Spinal cord (tissue), 9 donors: ENCODE measurements at regions not wholly inside any gene's neighbourhood (a gene's known extent, or its start where the extent isn't known, plus 50 kb on each side); places are given as distances from the start of the nearest gene placed in this dataset.

Source experiments
- DNase-seq, 6 donors: peaks; one replicate each; pipeline versions ENCODE4 v3.0.0 to v3.0.0-alpha.2; 2013 to 2015; ENCODE audit warnings: low spot score in 6 of 6, low read depth in 4 of 6
- H3K27ac ChIP-seq: one replicate; pipeline ENCODE4 v1.5.1; 2013; ENCODE audit warnings: low read depth, low read length, control low read depth
- H3K27me3 ChIP-seq: one replicate; pipeline ENCODE4 v1.6.1; 2013; ENCODE audit warnings: low read length; ENCODE audit not compliant: control insufficient read depth, insufficient read depth
- H3K36me3 ChIP-seq: one replicate; pipeline ENCODE4 v1.6.1; 2013; ENCODE audit warnings: low read length; ENCODE audit not compliant: control insufficient read depth, insufficient read depth
- H3K4me1 ChIP-seq: one replicate; pipeline ENCODE4 v1.6.1; 2013; ENCODE audit warnings: low read length; ENCODE audit not compliant: control insufficient read depth, insufficient read depth
- H3K4me3 ChIP-seq: one replicate; pipeline ENCODE4 v1.5.1; 2013; ENCODE audit warnings: low read depth, low read length, control low read depth
- H3K9me3 ChIP-seq: one replicate; pipeline ENCODE4 v1.6.1; 2013; ENCODE audit warnings: low read length; ENCODE audit not compliant: control insufficient read depth, insufficient read depth
- WGBS: methylation state at CpG from one replicate; pipeline ENCODE4 v1.1.5; 2013; ENCODE audit warnings: missing lambda C conversion rate; ENCODE audit not compliant: insufficient coverage; 5-methylcytosine and 5-hydroxymethylcytosine counted together
- donor health status: healthy.

DNA sequence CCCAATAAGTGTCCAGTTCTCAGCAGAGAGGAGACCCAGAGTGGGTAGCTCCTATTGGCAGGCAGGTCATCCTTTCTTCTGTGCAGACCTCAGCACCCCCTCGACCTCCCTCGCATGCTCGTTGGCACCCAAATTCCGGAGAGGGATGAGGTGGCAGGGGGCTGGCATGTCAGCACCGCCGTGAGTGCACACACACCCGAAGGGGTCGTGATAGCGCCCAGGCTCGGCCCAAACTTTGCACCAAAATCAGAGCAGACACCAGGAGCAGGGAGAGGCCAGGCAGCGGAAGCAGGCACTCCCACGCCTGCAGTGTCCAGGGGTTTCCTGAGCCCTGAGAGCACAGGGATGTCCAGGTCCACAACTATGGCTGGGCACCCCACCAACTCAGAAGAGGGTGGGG, 1503.8 kb upstream of the PCDH20 start:
- Histone ChIP-seq H3K4me3 (no peak overlapping the region), H3K4me1 (no peaks in the 10 kb centered on the region), H3K27ac (no peak overlapping the region), H3K27me3 (no peaks in the 10 kb centered on the region), H3K36me3 (no peaks in the 10 kb centered on the region), H3K9me3 (no peaks in the 10 kb centered on the region)
- no peak for DNase-seq
- over 99% methylated on average over 12 of the region's 12 CpGs for WGBS

DNA sequence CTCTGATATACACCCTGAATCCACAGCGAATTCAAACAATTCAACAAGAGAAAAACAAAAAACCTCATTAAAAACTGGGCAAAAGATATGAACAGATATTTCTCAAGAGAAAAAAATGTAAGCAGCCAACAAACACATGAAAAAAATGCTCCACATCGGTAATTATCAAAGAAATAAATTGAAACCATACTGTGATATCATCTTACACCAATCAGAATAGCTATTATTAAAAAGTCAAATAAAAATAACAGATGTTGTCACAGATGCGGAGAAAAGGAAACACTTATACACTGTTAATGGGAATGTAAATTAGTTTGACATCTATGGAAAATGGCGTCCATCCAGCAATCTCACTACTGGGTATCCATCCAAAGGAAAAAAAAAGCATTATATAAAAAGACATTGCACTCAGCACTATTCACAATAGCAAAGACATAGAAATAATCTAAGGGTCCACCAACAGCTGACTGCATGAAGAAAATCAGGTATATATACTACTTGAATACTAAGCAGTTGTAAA, 1495.0 kb upstream of the PCDH20 start:
- Histone ChIP-seq H3K36me3 (no peaks in the 10 kb centered on the region), H3K27me3 (no peaks in the 10 kb centered on the region), H3K4me3 (no peak overlapping the region), H3K27ac (no peak overlapping the region), H3K9me3 (no peaks in the 10 kb centered on the region), H3K4me1 (no peaks in the 10 kb centered on the region)
- no CpG with 5 or more reads among the region's 4 CpGs for WGBS
- DNase-seq, result peak in 1 of 6 donors; percentile 3

DNA sequence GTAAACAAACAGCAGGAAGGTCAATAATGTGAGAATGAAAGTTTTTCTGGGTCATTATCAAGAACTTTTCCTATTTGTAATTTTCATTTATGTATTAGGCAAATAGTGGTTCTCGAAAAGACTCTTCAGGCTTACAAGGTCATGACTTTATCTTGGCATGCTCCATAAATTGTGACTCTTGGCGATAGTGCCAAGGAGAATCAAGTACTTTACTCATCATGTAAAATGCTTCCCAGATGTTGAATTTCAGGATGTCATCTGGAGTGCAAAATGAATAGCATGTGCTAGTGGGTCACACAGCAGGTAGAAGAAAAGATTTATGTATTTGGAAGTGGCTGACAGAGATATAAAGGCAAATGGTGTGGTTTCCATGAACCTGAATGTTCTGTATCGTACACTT, 1492.7 kb upstream of the PCDH20 start:
- H3K9me3 ChIP-seq, result no peaks in the 10 kb centered on the region
- no CpG with 5 or more reads among the region's 3 CpGs for WGBS
- peak in 1 of 6 donors; percentile 4 for DNase-seq
- no peaks in the 10 kb centered on the region for H3K36me3 ChIP-seq
- H3K4me3 ChIP-seq, result no peak overlapping the region
- H3K27ac ChIP-seq, result no peak overlapping the region
- no peaks in the 10 kb centered on the region for H3K27me3 ChIP-seq
- no peaks in the 10 kb centered on the region for H3K4me1 ChIP-seq

DNA sequence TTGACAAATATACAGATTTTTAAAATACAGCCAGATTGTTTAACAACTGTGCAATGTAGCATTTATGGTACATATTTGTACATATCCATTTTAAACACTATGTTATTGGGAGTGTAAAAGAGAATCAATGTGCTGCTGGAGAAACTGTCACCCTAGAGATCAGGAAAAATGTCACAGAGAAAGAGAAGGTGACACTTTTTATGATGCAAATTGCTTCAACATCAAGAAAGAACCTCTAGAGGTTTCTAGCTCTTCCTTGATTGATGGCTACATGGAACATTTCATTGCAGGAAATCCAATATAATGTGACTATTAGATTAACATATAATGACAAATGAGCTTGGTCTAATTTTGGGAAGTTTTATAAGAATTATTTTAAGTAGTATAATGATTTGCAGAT, 1491.2 kb upstream of the PCDH20 start:
- no peak overlapping the region for H3K4me3 ChIP-seq
- no peak overlapping the region for H3K27ac ChIP-seq
- no peak for DNase-seq
- no peaks in the 10 kb centered on the region for H3K4me1 ChIP-seq
- no peaks in the 10 kb centered on the region for H3K9me3 ChIP-seq
- H3K27me3 ChIP-seq, result no peaks in the 10 kb centered on the region
- no peaks in the 10 kb centered on the region for H3K36me3 ChIP-seq

DNA sequence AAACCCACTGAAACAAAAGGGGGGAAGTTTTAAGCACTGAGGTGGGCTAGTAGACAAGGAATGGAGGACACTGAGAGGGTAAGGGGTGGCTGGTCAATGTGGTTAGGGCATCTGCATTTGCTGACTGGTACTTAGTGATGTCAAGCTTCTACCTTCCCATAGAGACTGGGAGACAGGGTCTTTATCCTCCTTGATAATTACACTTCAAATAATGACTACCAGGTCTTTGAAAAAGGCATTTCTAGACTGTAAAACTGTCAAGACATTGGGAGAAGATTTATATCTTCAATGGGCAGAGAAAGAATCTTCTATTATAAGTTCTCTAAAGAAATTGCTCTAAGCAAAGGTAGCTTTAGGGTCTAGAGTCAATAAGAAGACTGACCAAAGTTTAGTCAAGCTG, 1490.8 kb upstream of the PCDH20 start:
- Histone ChIP-seq H3K36me3 (no peaks in the 10 kb centered on the region), H3K4me3 (no peak overlapping the region), H3K4me1 (no peaks in the 10 kb centered on the region), H3K27me3 (no peaks in the 10 kb centered on the region), H3K27ac (no peak overlapping the region), H3K9me3 (no peaks in the 10 kb centered on the region)
- DNase-seq, result no peak

GRCh38 chr13:62887046-62887445, 1471.4 kb upstream of the PCDH20 start:
- 98% methylated on average over 8 of the region's 8 CpGs for WGBS
- no peak overlapping the region for H3K4me3 ChIP-seq
- DNase-seq, result no peak
- H3K4me1 ChIP-seq, result no peaks in the 10 kb centered on the region
- H3K36me3 ChIP-seq, result no peaks in the 10 kb centered on the region
- no peaks in the 10 kb centered on the region for H3K9me3 ChIP-seq
- no peaks in the 10 kb centered on the region for H3K27me3 ChIP-seq
- H3K27ac ChIP-seq, result no peak overlapping the region

DNA sequence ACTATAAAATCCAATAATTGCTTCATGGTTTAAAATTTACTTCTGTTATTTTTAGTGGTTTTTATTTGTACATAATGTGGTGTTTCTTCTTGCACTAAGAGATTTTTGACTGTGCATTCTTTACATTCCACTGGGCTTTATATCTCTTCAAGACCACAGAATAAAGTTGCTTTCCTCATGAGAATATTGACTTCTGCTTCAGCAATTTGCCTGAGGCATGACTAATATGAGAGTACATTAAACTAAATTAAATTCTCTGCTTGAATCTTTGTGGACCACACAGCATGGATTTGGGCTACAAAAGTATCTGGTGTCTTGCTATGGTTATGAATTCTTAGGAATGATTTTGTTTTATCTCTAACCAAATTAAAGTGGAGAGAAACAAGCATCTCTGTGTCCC, 1463.4 kb upstream of the PCDH20 start:
- Histone ChIP-seq H3K9me3 (peaks cover 2% of the 10 kb centered on the region), H3K36me3 (no peaks in the 10 kb centered on the region), H3K4me1 (no peaks in the 10 kb centered on the region), H3K27ac (no peak overlapping the region), H3K4me3 (no peak overlapping the region), H3K27me3 (no peaks in the 10 kb centered on the region)
- DNase-seq, result peak in 1 of 6 donors; percentile 25

- DNase-seq, result no peak
- peaks cover 2% of the 10 kb centered on the region for H3K9me3 ChIP-seq
- no peaks in the 10 kb centered on the region for H3K4me1 ChIP-seq
- WGBS, result 71% methylated on average over 1 of the region's 2 CpGs
- H3K27ac ChIP-seq, result no peak overlapping the region
- H3K36me3 ChIP-seq, result no peaks in the 10 kb centered on the region
- no peaks in the 10 kb centered on the region for H3K27me3 ChIP-seq
- H3K4me3 ChIP-seq, result no peak overlapping the region
These were observed 1459.5 kb upstream of the PCDH20 start for GRCh38 chr13:62875118-62875640.

DNA sequence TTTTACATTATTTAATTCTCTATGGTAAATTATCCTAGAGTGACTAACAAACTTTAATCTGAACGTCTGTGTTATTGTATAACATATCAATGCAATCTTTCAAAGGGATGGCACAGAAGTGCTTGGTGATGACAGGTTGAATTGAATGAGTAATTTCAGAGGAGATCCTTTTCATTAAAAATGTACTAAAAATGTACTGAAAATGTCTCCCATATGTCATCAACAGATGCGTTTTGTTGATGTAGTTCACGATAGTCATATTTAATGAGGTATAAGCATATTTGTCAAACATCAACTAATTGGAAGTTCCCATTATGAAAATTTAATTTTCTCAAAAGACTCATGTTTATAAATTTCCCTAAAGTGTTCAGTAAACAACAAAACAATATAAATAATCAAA, 1434.7 kb upstream of the PCDH20 start:
- Histone ChIP-seq H3K4me3 (no peak overlapping the region), H3K27me3 (no peaks in the 10 kb centered on the region), H3K27ac (no peak overlapping the region), H3K4me1 (no peaks in the 10 kb centered on the region), H3K36me3 (no peaks in the 10 kb centered on the region), H3K9me3 (peaks cover 2% of the 10 kb centered on the region)
- WGBS, result no CpG with 5 or more reads among the region's 3 CpGs
- peak in 2 of 6 donors; percentile 19 to 61 for DNase-seq

DNA sequence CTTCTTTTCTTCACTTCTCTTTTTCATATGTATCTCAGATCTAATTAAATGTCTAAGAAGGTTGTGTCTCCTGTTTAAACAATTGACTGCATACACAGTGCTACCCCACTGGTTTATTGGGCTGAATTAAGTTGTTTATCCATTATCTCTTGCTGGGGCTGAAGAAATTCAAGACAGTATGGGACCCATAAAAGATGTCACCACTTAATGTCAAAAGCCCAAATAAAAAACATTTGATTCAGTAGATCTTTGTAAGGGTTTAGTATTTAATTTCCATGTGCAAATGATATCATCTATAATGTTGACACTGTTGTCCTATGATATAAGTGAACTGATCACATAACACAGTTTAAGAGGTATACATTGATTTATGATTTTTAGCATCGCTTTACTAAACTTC, 1431.9 kb upstream of the PCDH20 start:
- H3K9me3 ChIP-seq, result peaks cover 2% of the 10 kb centered on the region
- no peaks in the 10 kb centered on the region for H3K27me3 ChIP-seq
- H3K4me1 ChIP-seq, result no peaks in the 10 kb centered on the region
- no CpG with 5 or more reads among the region's 1 CpG for WGBS
- DNase-seq, result peak in 1 of 6 donors; percentile 69
- H3K4me3 ChIP-seq, result no peak overlapping the region
- no peaks in the 10 kb centered on the region for H3K36me3 ChIP-seq
- H3K27ac ChIP-seq, result no peak overlapping the region
